Neuron (in vitro differentiated cells): ENCODE measurements at regions not wholly inside any gene's neighbourhood (a gene's known extent, or its start where the extent isn't known, plus 50 kb on each side); places are given as distances from the start of the nearest gene placed in this dataset.

Source experiments
- H2AFZ ChIP-seq: one replicate; pipeline ENCODE4 v1.6.1; 2013; ENCODE audit warnings: low read depth, mild to moderate bottlenecking, inconsistent platforms, low read length, moderate library complexity
- H3K27me3 ChIP-seq: one replicate; pipeline ENCODE4 v1.6.1; 2013; ENCODE audit warnings: low read length; ENCODE audit not compliant: insufficient read depth
- H3K36me3 ChIP-seq: one replicate; pipeline ENCODE4 v1.6.1; 2013; ENCODE audit warnings: low read length; ENCODE audit not compliant: insufficient read depth
- H3K4me1 ChIP-seq: one replicate; pipeline ENCODE4 v1.6.1; 2013; ENCODE audit warnings: low read length; ENCODE audit not compliant: insufficient read depth
- H3K4me3 ChIP-seq: 2 replicates; pipeline ENCODE4 v1.5.1; 2013; ENCODE audit warnings: mild to moderate bottlenecking, low read length, moderate library complexity
- H3K9me3 ChIP-seq: one replicate; pipeline ENCODE4 v1.6.1; 2013; ENCODE audit warnings: low read length

DNA sequence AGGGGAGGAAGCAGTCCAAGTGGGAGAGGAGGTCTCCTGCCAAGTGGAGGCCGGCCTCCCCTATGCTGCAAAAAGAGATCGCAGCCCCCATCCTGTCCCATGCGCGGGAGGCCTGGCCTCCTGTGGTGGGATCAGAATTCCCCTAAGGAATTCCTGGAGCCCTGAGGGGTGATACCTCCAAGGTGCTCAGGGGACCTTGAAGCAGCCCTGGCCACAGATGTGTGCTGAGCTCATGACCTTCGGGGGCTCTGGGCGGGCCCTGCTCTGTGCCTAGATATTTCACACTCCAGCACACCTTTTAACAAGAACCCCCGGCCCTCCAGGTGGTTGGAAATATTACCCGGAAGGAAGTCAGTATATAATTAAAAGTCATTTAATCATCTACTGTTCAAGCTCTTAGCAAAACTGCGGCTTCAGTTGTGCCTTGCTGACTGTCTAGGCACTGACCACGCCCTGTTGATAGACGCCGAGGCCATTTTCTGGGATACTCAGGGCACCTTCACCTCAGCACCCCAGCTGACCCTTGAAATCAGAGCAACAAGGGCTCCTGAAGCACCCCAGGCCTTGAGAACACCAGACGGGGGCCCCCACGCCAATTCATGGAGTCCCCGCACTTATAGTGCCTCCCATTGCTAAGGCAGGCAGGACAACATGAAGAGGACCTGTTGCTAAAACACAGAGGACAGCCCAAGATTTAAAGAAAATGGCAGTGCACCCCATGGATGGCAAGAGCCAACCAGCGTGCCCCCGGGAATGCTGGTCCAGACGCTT lies 119.1 kb downstream of the NDUFA10 start:
- no peaks in the 10 kb centered on the region for H3K27me3 ChIP-seq
- H3K4me1 ChIP-seq, result no peaks in the 10 kb centered on the region
- H2AFZ ChIP-seq, result no peak overlapping the region
- no peaks in the 10 kb centered on the region for H3K9me3 ChIP-seq
- H3K4me3 ChIP-seq, result no peak overlapping the region
- H3K36me3 ChIP-seq, result no peaks in the 10 kb centered on the region

DNA sequence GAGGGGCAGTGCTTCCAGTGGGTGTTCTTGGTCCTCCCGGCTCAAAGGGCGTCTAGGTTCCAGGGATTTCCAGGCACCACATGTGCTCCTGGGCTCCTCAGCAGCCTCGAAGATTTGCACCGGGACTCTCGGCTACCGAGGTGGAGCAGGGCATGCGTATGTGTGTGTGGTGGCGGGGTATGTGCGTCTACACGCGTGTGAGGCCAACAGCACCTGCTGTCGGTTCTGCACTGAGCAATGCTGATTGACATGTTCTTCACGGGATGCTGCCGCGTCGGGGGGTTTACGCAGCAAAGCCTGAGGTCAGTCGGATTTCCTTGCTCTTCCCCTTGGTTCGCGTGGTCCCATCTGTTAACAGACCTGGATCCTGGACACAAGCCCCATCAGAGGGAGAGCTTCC lies 119.8 kb downstream of the NDUFA10 start:
- Histone ChIP-seq H2AFZ (no peak overlapping the region), H3K4me1 (no peaks in the 10 kb centered on the region), H3K4me3 (no peak overlapping the region), H3K27me3 (no peaks in the 10 kb centered on the region), H3K36me3 (no peaks in the 10 kb centered on the region), H3K9me3 (no peaks in the 10 kb centered on the region)

DNA sequence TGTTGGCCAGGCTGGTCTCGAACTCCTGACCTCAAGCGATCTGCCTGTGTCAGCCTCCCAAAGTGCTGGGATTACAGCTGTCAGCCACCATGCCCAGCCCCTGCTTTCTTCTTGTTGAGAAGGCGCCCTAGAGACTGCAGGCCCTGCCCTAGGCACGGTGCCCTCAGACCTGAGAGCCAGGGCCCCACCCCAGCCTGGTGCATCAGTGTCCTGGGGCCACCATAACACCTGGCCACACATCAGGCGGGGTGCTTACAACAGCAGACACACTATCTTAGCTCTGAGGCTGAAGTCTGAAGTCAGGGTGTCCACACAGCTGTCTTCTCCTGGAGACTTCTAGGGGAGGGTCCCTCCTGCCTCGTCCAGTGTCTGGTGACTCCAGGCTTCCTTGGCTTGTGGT lies 120.6 kb downstream of the NDUFA10 start:
- H3K9me3 ChIP-seq, result no peaks in the 10 kb centered on the region
- no peaks in the 10 kb centered on the region for H3K36me3 ChIP-seq
- no peak overlapping the region for H2AFZ ChIP-seq
- no peaks in the 10 kb centered on the region for H3K4me1 ChIP-seq
- no peak overlapping the region for H3K4me3 ChIP-seq
- no peaks in the 10 kb centered on the region for H3K27me3 ChIP-seq

DNA sequence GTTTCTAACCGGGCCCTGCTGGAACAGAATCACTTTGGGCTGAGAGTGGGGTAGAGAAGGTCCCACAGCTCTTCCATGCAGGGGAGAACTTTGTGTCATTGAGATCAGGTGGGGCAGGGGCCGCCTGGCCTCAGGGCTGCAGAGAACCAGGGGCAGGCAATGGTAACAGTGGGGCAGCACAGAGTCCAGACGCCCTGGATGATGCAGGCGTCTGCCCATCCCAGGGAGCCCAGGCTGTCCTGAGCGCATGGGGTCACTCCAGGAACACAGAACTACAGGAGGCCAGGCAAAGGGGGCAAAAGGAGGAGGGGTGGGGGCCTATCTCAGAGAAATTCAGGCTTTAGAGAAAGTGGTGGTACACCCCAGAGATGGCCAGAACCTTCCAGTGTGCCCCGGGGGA lies 121.3 kb downstream of the NDUFA10 start:
- Histone ChIP-seq H3K4me3 (no peak overlapping the region), H3K36me3 (no peaks in the 10 kb centered on the region), H3K27me3 (no peaks in the 10 kb centered on the region), H3K9me3 (no peaks in the 10 kb centered on the region), H2AFZ (no peak overlapping the region), H3K4me1 (no peaks in the 10 kb centered on the region)

DNA sequence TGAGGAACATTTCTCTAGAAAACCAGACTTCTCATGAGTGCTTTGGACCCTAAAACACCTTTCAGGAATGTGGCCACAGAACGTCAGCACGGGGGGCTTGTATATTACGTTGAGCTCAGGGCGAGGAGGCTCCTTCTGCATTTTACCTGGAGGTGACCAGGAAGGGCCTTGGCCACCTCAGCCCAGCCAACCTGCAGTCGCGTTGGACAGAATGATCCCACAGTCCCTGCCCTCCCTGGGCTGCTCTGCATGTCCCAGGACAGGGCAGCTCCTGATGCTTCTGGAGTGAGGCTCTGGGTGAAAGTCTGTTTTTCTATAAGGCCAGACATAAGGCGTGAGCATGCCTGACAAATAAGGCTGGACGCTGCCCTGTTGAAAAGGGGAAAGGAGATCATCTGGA lies 121.9 kb downstream of the NDUFA10 start:
- H3K27me3 ChIP-seq, result no peaks in the 10 kb centered on the region
- no peaks in the 10 kb centered on the region for H3K36me3 ChIP-seq
- H3K4me3 ChIP-seq, result no peak overlapping the region
- H2AFZ ChIP-seq, result no peak overlapping the region
- no peaks in the 10 kb centered on the region for H3K4me1 ChIP-seq
- no peaks in the 10 kb centered on the region for H3K9me3 ChIP-seq

GRCh38 chr2:239902749-239903201 lies 122.4 kb downstream of the NDUFA10 start:
- no peak overlapping the region for H3K4me3 ChIP-seq
- H3K4me1 ChIP-seq, result no peaks in the 10 kb centered on the region
- H2AFZ ChIP-seq, result no peak overlapping the region
- no peaks in the 10 kb centered on the region for H3K9me3 ChIP-seq
- no peaks in the 10 kb centered on the region for H3K36me3 ChIP-seq
- H3K27me3 ChIP-seq, result no peaks in the 10 kb centered on the region

DNA sequence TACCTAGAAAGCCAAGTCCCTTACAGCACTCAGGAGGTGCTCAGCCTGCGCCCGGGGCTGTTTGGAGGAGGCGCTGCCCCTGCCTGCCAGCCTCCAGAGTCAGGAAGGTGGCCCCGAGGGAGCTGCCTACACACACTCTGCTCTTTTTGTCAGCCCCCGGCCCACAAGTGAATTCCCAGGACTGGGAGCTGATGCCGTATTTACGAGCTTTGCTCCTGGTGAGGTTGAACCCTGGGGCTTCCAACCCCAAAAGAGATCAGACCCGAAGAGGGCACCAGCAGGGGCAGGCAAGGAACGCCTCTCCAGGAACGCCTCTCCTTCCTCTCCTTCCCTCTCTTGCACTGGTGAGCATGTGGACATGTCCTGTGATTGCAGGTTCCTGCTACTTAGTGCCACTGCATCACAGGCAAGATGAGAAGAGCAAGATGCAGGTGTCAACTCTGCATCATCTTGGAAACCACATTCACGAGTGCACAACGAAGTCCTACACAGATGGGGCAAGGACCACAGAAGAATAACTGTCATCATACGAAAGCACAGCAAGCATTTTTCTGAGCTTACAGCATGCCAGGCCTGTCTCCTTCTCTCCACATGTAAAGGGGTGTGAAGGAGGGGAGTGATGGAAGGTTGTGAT lies 126.7 kb downstream of the NDUFA10 start:
- Histone ChIP-seq H2AFZ (no peak overlapping the region), H3K4me3 (no peak overlapping the region), H3K36me3 (no peaks in the 10 kb centered on the region), H3K4me1 (no peaks in the 10 kb centered on the region), H3K9me3 (no peaks in the 10 kb centered on the region), H3K27me3 (no peaks in the 10 kb centered on the region)

GRCh38 chr2:239897596-239898235 lies 127.4 kb downstream of the NDUFA10 start:
- Histone ChIP-seq H2AFZ (no peak overlapping the region), H3K27me3 (no peaks in the 10 kb centered on the region), H3K9me3 (no peaks in the 10 kb centered on the region), H3K36me3 (no peaks in the 10 kb centered on the region), H3K4me3 (no peak overlapping the region), H3K4me1 (no peaks in the 10 kb centered on the region)

DNA sequence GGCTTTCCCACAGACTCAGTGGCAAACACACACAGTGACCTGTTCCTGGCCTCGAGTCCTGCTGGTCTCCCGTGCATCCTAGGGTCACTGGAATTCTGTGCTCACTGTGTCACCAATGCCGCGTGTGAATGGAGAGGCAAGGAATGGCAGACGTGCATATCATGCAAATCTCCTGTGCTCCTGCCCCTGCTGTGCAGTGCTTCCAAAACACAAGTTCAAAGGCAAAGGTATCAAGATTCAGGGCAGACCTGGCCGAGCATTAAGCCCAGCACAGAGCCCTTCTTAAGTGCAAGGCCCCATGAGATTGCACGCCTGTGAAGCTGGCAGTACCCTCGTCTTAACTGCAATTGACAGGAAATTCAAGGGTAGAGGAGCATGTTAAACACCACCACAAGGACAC lies 129.1 kb downstream of the NDUFA10 start:
- no peaks in the 10 kb centered on the region for H3K36me3 ChIP-seq
- no peak overlapping the region for H2AFZ ChIP-seq
- no peaks in the 10 kb centered on the region for H3K27me3 ChIP-seq
- H3K4me1 ChIP-seq, result no peaks in the 10 kb centered on the region
- no peaks in the 10 kb centered on the region for H3K9me3 ChIP-seq
- no peak overlapping the region for H3K4me3 ChIP-seq

GRCh38 chr2:239895669-239896068 lies 129.5 kb downstream of the NDUFA10 start:
- H3K36me3 ChIP-seq, result no peaks in the 10 kb centered on the region
- H3K9me3 ChIP-seq, result no peaks in the 10 kb centered on the region
- H3K4me3 ChIP-seq, result no peak overlapping the region
- no peaks in the 10 kb centered on the region for H3K4me1 ChIP-seq
- no peak overlapping the region for H2AFZ ChIP-seq
- H3K27me3 ChIP-seq, result no peaks in the 10 kb centered on the region

GRCh38 chr2:239895116-239895515 lies 130.0 kb downstream of the NDUFA10 start:
- H3K36me3 ChIP-seq, result no peaks in the 10 kb centered on the region
- H3K9me3 ChIP-seq, result no peaks in the 10 kb centered on the region
- no peak overlapping the region for H3K4me3 ChIP-seq
- H2AFZ ChIP-seq, result no peak overlapping the region
- no peaks in the 10 kb centered on the region for H3K27me3 ChIP-seq
- no peaks in the 10 kb centered on the region for H3K4me1 ChIP-seq

DNA sequence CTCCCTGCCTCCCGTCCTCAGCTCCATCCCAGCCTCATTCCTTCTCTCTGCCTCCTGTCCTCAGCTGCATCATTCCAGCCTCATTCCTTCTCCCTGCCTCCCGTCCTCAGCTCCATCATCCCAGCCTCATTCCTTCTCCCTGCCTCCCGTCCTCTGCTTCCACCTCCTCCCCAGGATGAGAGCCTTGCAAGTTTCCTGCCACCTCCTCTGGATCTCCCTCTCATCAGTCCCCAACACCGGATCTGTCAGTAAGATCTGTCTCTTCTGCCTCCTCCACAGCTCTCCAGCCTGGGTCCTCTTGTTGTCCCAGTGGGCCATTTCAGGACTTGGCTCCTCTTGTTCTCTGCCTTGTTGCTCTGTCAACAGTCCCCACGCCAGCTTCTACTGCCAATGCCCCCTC lies 130.9 kb downstream of the NDUFA10 start:
- no peaks in the 10 kb centered on the region for H3K27me3 ChIP-seq
- H3K4me3 ChIP-seq, result no peak overlapping the region
- H3K4me1 ChIP-seq, result no peaks in the 10 kb centered on the region
- no peaks in the 10 kb centered on the region for H3K9me3 ChIP-seq
- H2AFZ ChIP-seq, result no peak overlapping the region
- H3K36me3 ChIP-seq, result no peaks in the 10 kb centered on the region

GRCh38 chr2:239893236-239893515 lies 132.0 kb downstream of the NDUFA10 start:
- H3K4me1 ChIP-seq, result no peaks in the 10 kb centered on the region
- no peak overlapping the region for H2AFZ ChIP-seq
- no peaks in the 10 kb centered on the region for H3K27me3 ChIP-seq
- no peak overlapping the region for H3K4me3 ChIP-seq
- H3K36me3 ChIP-seq, result no peaks in the 10 kb centered on the region
- H3K9me3 ChIP-seq, result no peaks in the 10 kb centered on the region
